ENCODE measurements at regions not wholly inside any gene's neighbourhood (a gene's known extent, or its start where the extent isn't known, plus 50 kb on each side); places are given as distances from the start of the nearest gene placed in this dataset.
A peak's percentile ranks its signal among the peaks of the same experiment; 100 is the strongest.
"Not testable (repeated sequence)": the region's sequence is repeated elsewhere in the genome, so short reads cannot be mapped to it uniquely, and the experiment has no call there.

DNA sequence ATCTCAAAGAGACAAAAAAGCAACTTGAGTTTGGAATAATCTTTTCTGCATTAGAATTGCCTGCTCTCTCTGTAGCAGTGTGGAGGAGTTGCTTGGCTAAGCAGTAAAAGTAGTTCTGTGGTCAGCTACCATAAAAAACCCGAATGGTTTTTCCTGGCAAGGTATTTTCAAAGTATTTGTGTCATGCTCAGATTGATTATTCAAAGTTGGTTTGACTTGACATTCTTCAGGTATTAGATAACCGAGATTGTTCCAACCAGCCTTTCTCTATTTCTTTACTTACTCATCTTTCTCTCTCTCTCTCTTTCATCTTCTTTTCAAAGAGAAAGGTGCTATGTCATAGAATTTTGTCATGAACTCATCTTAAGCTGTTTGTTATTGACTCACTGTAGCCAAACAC, 404.9 kb downstream of the CPS1 start:
- peak; percentile 2 for DNase-seq (ENCODE audit: low spot score)

DNA sequence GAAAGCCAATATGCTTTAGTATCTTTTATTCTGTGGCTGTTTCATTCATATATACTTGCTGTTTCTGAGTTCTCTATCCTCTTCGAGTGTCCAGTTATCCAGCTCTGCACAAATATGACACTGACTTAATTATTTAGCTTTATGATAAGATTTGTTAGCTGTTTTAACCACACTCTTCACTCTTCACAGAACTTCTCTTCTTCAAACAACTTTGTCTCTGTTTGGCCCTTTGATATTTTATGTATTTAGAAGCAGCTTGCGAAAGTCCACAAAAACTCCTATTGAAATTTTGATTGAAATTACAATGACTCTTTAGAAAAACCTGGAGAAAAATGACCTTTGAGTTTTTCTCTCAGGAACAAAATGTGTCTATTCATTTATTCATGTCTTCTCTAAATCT, 407.0 kb downstream of the CPS1 start:
- DNase-seq (ENCODE audit: low spot score), result no peak

DNA sequence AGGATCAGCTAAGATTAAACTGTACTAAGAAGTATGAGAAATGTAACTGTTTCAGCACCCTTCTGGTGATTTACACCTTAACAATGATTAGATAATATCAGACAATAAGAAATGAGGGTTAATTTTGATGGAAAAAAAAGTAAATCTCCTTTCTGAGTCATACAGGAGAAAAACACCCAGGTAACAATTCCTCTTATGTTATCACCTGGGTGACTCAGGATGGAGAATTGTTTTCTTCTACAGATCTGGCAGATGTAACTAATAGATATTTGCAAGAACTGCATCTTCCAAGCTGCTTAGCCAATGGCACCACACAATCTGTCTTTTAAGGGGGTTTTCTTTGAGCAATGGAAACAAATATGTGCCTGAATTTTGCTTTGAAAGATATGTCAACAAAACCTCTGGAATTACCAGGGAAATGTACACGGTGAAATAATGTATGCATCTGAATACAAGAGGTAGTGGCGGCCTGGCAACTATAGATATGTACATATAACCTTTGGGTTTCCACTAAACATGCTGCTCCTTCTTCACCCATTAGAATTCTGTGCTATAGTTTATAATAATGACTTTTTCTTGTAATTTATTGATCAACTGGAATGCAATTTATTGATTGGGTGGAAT, 407.9 kb downstream of the CPS1 start:
- DNase-seq (ENCODE audit: low spot score), result no peak

DNA sequence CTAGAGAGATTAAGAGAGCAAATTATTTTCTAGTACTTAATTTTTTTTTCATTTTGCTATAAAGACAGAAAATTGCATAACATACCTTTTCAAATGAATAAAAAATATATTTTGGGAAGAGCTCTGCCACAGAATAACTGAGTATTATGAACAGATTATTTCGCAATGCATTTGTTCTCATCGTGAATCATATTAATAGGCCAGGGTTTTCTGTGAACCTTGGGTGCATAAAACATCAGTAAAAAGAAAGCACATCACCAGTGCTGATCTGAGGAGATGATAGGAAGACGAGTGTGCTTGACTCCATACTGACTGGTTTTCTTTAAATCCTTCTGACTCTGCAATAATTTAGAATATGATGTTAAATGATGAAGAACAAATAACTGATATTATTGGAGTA, 409.1 kb downstream of the CPS1 start:
- no peak for DNase-seq (ENCODE audit: low spot score)

DNA sequence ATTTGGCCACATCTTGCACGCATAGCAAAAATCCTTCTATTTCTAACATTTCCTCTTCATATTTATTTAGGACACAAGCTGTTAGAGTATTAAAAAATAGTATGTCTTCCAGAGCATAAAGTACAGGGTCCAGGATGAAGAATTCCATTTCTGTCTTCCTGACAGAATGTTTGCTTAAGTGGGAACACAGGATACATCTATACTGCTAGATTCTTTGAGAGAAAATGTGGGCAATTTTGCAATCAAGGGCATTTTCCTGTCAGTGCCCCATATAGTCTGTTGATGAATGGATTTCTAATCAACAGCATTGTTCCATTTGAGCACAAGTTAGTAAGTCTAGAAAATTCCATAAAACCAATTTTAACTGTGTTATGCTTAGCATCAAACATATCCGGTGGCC, 409.9 kb downstream of the CPS1 start:
- no peak for DNase-seq (ENCODE audit: low spot score)

DNA sequence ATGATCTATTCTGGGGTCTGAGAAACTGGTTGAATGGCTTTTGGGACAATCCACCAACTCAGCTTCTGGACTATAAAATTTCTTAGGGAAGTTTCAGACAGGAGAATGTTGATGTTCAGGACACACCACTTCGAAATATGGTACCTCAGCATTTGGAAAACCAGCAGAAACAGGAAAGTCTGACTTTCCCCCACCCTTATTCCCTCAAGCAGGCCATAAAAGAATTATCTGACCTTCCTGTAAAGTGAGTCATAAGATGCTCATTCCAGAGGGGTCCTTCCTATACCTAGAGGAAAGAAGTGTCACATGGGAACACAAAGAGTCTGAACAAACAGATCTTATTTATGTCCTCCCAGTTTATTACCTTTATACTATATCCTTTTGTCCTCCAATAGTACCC, 415.0 kb downstream of the CPS1 start:
- no peak for DNase-seq (ENCODE audit: low spot score)

DNA sequence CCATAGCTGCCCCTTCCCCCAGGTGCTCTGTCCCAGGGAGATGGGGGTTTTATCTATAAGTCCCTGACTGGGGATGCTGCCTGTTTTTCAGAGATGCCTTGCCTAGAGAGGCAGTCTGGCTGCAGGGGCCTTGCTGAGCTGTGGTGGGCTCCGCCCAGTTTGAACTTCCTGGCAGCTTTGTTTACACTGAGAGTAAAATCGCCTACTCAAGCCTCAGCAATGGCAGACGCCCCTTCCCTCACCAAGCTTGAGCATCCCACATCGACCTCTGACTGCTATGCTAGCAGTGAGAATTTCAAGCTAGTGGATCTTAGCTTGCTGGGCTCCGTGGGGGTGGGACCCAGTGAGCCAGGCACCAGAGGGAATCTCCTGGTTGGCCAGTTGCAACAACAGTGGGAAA, 430.4 kb downstream of the CPS1 start:
- DNase-seq (ENCODE audit: low spot score), result not testable (repeated sequence)

DNA sequence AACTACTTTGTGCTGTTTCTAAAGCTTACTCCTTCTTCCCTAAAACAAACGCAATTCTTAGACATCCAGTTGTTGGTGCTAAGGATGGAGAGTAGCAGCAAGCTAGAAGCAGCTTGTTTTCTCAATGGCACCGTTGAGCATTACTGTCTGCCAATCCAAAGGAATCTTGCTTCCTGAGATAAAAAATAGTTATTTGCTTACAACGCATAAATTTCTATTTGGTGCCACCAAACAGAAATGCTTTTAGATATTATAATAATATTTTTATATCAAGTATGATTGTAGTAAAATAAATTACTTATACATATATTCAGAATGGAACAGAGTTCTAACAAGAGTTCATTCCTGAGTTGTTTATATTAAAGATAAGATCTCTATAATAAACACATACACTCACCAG, 434.7 kb downstream of the CPS1 start:
- no peak for DNase-seq (ENCODE audit: low spot score)

DNA sequence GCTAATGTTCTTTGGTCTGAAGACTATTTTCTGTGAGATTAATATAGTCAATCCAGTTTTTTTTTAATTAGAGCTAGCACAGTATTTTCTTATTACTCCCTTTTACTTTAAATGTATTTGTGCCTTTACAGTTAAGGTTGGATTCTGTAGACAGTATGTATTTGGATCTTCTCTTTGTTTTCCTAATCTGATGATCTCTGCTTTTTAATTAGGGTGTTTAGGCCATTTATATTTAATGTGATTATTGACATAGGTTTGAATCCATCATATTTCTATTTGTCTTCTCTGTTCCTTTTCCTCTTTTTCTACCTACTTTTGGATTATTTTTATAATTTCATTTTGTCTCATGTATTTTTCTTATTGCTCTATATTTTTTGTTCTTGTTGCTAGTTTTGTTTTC, 437.7 kb downstream of the CPS1 start:
- DNase-seq (ENCODE audit: low spot score), result no peak

DNA sequence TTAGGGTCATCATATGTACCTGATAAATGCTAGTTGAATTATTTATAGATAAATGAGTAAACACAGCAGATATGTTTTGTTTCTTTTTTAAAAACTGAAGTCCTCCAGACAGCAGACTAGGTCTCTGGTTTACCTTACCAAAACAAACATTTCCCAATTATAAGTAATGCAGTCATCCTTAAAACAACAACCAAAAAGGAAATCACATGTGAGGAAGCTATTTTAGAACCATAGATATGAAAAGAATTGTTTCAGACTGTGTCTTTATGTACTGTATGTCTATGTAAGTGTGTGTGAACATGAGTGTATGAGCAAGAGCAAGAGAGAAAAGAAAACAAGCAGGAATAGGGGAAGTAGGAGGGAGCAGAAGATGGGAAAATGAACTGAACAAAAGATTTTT, 441.0 kb downstream of the CPS1 start:
- DNase-seq (ENCODE audit: low spot score), result no peak

DNA sequence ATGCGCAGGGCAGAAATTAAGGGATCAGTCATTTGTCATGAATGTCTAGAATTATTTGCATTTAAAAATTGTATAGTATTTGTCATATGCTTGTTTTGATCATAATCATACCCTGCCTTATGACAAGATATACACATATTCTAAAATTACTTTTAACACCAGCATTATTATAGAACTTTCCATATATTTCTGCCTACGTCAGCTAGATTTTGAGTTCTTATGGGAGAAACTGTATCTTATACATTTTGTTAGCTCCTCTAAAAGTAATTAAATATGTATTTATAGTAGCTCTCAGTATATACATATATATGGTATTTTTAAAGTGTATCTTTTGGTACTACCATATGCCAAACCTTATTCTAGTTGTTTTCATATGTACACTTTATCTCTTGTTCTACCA, 441.9 kb downstream of the CPS1 start:
- no peak for DNase-seq (ENCODE audit: low spot score)

DNA sequence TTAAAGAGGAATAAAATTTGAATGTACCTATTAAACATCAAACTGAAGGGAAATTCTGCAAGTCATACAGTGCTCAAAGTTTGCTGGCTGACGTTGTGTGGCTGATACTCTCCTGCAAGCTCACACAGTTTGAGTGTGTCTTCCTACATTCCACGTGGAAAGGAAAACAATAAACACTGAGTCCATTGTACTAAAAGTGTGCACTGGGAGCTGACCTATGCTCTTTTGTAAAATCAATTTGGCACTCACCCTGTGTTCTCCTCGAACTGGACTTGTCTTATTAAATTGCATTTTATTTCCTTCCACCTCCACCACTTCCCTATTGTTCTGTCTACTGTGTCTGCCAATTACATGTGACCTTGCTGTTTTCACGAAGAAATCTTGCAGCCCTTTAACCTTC, 458.0 kb downstream of the CPS1 start:
- no peak for DNase-seq (ENCODE audit: low spot score)

DNA sequence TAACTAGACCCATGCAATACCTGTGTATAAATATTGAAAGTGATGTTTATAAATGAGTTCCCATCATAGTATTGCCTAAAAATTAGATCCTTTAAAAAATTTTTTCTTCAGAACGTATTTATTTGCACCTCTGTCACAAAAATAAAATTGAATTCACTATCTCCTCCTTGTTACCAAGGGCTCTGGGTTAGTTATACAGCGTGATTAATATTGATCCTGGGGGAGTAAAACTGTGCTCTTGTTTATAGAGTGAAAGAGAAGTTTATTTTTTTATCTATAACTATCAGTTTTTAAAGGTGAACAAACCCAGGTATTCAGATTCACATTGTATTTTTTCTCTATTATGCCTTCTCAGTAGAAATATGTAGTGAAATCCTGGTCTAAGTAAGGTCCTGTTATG, 458.5 kb downstream of the CPS1 start:
- DNase-seq (ENCODE audit: low spot score), result no peak

DNA sequence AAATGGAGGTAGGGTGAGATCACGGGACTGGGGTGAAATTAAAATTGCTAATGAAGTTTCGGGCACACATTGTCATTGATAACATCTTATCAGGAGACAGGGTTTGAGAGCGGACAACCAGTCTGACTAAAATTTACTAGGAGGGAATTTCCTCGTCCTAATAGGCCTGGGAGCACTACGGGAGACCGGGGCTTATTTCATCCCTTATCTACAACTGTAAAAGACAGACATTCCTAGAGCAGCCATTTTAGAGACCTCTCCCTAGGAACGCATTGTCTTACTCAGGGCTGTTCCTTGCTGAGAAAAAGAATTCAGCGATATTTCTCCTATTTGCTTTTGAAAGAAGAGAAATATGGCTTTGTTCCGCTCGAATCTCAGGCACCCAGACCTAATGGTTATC, 468.7 kb downstream of the CPS1 start:
- not testable (repeated sequence) for DNase-seq (ENCODE audit: low spot score)

DNA sequence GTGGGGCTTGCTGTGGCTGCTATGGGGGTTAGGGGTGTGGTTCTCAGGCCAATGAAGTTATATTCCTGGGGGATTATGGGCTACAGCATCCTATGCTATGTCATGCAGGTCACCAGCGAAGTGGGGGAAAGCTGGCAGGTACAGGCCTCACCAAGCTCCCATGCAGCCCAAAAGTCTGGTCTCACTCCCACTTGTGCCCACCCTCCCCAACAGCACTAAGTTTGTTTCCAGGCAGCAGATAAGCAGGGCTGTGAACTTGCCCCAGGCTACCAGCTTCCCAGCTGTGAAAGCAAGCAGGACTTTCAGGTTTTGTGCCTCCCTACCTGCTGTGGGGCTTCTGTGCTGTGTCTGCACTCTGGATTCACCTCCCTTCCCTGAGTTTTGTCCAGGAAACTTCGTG, 469.7 kb downstream of the CPS1 start:
- DNase-seq (ENCODE audit: low spot score), result no peak

DNA sequence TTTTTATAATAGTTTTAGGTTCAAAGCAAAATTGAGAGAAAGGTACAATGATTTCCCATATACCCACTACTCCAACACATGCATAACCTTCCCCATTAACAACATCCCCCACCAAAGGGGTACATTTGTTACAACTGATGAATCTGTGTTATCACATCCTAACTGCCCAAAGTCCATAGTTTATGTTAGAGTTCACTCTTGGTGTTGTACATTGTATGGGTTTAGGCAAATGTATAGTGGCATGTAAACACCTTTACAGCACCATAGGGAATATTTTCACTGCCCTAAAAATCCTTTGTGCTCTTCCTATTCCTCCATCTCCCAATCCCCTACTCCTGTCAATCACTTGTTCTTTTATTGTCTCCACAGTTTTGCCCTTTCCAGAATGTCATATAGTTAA, 471.6 kb downstream of the CPS1 start:
- no peak for DNase-seq (ENCODE audit: low spot score)

DNA sequence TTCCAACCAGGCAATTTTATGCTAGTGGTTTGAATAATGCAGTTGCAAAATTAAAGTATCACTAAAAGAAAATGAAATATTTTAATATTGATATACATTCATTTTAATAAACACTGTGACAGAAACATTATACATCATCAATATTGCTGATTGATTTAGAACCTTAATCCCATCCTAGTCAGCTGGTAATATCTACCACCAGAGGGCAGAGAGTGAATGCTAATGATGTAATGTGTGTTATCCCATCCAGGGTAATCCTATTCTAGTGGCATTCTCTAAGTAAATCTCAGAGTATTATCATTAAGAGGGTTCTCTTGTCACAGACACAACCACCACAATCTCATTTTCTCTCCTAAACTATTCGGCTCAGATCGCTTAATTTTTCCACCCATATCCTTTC, 477.4 kb downstream of the CPS1 start:
- DNase-seq (ENCODE audit: low spot score), result no peak

DNA sequence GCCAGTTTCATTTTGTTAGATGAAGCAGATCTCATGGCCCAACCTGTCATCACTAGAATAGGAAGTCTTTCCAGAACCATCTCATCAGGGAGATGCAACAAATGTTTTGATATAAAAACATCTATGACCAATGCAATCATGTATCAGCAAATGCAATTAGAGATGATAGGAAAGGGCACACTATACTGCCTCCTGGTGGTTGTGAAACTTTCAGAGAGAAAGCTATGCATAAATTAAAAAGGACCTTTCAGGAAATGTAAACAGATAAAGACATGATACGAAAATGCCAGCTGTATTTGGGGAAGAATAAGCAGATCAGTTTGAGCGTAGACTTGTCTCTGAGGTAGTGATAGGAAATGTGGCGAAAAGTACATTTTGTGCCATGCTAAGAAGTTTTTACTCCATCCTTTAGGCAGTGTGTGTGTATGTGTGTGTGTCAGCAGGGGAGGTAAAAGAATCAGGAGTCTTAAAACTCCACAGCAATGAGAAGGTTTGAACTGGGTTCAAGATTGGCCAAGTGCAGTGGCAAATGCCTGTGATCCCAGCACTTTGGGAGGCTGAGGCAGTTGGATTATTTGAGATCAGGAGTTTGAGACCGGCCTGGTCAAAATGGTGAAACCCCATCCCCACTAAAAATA, 479.3 kb downstream of the CPS1 start:
- DNase-seq (ENCODE audit: low spot score), result peak; percentile 12

DNA sequence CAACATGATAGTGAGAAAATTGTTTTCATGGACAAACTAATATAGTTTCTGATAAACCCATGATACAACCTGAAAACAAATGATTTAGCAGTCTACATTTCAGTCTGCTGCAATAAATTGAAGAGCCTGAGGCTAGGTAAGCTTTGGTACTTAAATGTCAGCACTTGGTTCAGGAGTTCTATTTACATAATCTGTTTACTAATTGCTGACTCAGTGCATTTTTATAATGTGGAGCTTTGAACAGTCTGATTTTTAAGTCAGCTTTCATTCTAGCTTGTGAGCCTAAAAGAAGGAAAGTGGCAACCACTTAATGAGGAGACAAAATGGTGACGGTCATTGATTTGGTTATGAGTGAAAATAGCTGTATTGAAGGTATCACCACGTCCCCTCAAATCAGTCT, 488.6 kb downstream of the CPS1 start:
- no peak for DNase-seq (ENCODE audit: low spot score)

DNA sequence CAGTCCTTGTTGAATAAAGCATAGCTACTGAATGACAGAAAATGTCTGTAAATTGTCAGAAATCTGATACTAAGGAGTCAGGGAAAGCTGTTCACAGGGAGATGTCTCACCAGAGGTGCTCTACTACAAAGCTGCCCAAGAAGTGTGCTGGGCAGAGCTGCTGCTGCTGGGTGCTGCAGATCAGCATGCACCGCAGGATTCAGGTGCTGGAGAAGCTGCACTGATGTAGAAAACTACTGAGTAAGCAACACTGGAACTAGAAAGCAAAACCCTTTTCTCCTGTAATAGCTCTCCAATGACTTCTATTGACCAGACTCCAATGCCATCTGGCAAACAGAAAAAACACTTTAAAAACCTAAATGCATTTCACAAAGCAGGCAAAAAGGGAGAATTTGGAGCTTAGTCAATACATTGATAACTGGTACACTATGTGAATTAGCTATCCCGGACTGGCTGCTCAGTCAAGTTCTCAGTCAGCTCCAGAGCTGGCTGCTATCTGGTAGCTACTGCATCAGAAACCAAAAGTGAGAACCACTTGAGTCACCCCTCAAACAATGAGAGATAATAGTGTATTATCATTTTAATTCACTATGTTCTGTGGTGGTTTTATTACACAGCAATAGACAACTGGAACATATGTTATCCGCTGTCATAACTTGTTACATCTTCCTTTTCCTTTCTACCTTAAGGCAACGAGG, 493.1 kb downstream of the CPS1 start:
- no peak for DNase-seq (ENCODE audit: low spot score)

DNA sequence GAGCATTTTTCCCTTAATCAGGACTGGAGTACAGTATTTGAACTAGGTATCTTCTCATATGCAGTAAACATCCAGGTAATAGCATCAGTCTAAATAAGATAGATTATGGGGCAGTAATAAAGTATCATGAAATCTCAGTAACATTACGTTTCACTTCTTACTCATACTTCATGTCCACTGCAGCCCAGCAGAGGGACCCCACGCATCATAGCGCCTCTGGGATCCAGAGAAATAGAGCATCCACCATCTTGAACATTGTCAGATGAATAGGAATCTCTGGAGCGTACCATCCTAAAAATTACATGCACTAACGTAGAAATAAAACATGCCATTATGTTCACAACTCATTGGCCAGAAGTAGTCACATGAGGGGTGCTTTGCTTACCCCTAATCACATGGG, 499.0 kb downstream of the CPS1 start:
- DNase-seq (ENCODE audit: low spot score), result no peak

DNA sequence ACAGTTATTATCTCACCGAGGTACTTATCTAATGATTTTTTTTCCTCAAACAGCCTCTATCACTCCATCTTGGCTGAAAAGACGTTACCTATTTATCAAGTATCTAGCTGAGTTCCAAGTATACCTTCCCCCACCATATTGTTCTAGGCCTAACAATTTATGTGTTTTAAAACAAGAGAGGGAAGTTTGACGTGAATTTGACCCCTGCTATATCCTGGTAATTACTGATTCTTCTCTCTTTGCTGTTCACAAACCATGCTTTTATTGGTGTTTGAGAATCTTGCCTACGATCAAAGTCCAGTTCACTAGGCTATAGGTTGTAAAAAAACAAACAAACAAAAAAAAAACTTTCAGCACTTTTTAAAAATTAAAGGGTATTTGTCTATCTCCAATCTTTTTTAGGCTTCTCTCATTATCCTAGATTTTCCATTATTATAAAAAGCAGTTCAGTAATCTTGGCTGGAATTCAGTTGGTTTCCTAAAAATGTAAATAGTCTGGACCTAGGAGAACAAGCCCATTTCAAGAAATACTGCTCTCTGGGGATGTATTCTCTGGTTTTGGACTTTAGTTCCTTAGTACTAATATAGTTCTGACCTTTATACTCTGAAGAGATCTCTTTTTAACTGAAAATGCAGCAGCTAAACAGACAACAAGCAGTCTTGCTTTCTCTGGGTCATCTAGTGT, 505.4 kb downstream of the CPS1 start:
- no peak for DNase-seq (ENCODE audit: low spot score)

DNA sequence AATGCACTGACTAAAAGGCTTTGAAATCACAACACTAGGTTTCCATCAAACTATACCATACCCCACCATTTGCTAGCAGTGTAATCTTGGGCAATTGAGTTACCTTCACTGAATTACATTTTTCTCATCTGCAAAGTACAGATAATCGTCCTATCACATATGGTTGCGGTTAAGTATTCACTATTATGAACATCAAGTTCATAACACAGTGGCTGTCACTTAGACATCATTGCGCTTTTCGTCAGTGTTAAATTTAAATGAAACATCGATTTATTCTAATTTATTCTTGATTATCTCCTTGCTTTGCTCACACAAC, 505.9 kb downstream of the CPS1 start:
- no peak for DNase-seq (ENCODE audit: low spot score)

All from SW480 (cell line).